ENCODE measurements at regions not wholly inside any gene's neighbourhood (a gene's known extent, or its start where the extent isn't known, plus 50 kb on each side); places are given as distances from the start of the nearest gene placed in this dataset.
"Not testable (repeated sequence)": the region's sequence is repeated elsewhere in the genome, so short reads cannot be mapped to it uniquely, and the experiment has no call there.

GRCh38 chr14:105761842-105762241 is 235.5 kb downstream of the TMEM121 start:
- FAIRE-seq (no peak), DNase-seq (ENCODE audit: insufficient read length, low spot score) (no peak)
- no peak for TF ChIP-seq POLR2A (IDR thresholded peaks at IDR 0.05; ENCODE audit: low read depth, low read length)

GRCh38 chr14:105762262-105762661 is 235.9 kb downstream of the TMEM121 start:
- not testable (repeated sequence) for DNase-seq (ENCODE audit: insufficient read length, low spot score); FAIRE-seq

- not testable (repeated sequence) for DNase-seq (ENCODE audit: insufficient read length, low spot score); FAIRE-seq
Measured at GRCh38 chr14:105764254-105764901, 238.0 kb downstream of the TMEM121 start.

- DNase-seq (ENCODE audit: insufficient read length, low spot score); FAIRE-seq: not testable (repeated sequence)
Measured at GRCh38 chr14:105765072-105765825, 238.9 kb downstream of the TMEM121 start.

GRCh38 chr14:105765893-105766614 is 239.7 kb downstream of the TMEM121 start:
- FAIRE-seq = no peak

GRCh38 chr14:105767315-105767714 is 240.9 kb downstream of the TMEM121 start:
- FAIRE-seq (no peak), DNase-seq (ENCODE audit: insufficient read length, low spot score) (no peak)
- TF ChIP-seq POLR2A (IDR thresholded peaks at IDR 0.05; ENCODE audit: low read depth, low read length) = no peak

More at GRCh38 chr14:105765893-105766614, 239.7 kb downstream of the TMEM121 start:
- no peak for DNase-seq (ENCODE audit: insufficient read length, low spot score)
- TF ChIP-seq POLR2A (IDR thresholded peaks at IDR 0.05; ENCODE audit: low read depth, low read length) = no peak

- not testable (repeated sequence) for FAIRE-seq; DNase-seq (ENCODE audit: insufficient read length, low spot score)
Measured at GRCh38 chr14:105768039-105768438, 241.7 kb downstream of the TMEM121 start.

- DNase-seq (ENCODE audit: insufficient read length, low spot score); FAIRE-seq: not testable (repeated sequence)
Measured at GRCh38 chr14:105769061-105769730, 242.8 kb downstream of the TMEM121 start.

GRCh38 chr14:105770619-105771216 is 244.3 kb downstream of the TMEM121 start:
- not testable (repeated sequence) for DNase-seq (ENCODE audit: insufficient read length, low spot score); FAIRE-seq

GRCh38 chr14:105771261-105772226 is 245.2 kb downstream of the TMEM121 start:
- DNase-seq (ENCODE audit: insufficient read length, low spot score); FAIRE-seq: not testable (repeated sequence)

GRCh38 chr14:105772710-105773250 is 246.4 kb downstream of the TMEM121 start:
- not testable (repeated sequence) for FAIRE-seq; DNase-seq (ENCODE audit: insufficient read length, low spot score)

GRCh38 chr14:105773584-105773983 is 247.2 kb downstream of the TMEM121 start:
- FAIRE-seq (no peak), DNase-seq (ENCODE audit: insufficient read length, low spot score) (no peak)
- no peak for TF ChIP-seq POLR2A (IDR thresholded peaks at IDR 0.05; ENCODE audit: low read depth, low read length)

- no peak for DNase-seq (ENCODE audit: insufficient read length, low spot score)
- no peak for FAIRE-seq
- TF ChIP-seq POLR2A (IDR thresholded peaks at IDR 0.05; ENCODE audit: low read depth, low read length) = no peak
Measured at GRCh38 chr14:105774001-105774400, 247.6 kb downstream of the TMEM121 start.

- not testable (repeated sequence) for DNase-seq (ENCODE audit: insufficient read length, low spot score); FAIRE-seq
Measured at GRCh38 chr14:105774585-105775348, 248.4 kb downstream of the TMEM121 start.

- DNase-seq (ENCODE audit: insufficient read length, low spot score); FAIRE-seq: not testable (repeated sequence)
Measured at GRCh38 chr14:105775349-105775923, 249.1 kb downstream of the TMEM121 start.

GRCh38 chr14:105776112-105776511 is 249.7 kb downstream of the TMEM121 start:
- FAIRE-seq; DNase-seq (ENCODE audit: insufficient read length, low spot score): not testable (repeated sequence)

Measured in H54 (cell line).